H1 (cell line): ENCODE measurements at regions not wholly inside any gene's neighbourhood (a gene's known extent, or its start where the extent isn't known, plus 50 kb on each side); places are given as distances from the start of the nearest gene placed in this dataset.

Experiments
- CTCF ChIA-PET: fragments of 300-600 bp; sonication (Branson Sonifier 250); formaldehyde crosslinking; loops from one replicate; lab custom pipeline; 2021; ENCODE audit not compliant: partially characterized antibody; lab: Charles Lee
- POLR2A ChIA-PET: fragments of 300-600 bp; sonication (Branson Sonifier 250); formaldehyde crosslinking; loops from one replicate; lab custom pipeline; 2021; ENCODE audit warnings: inconsistent platforms; ENCODE audit not compliant: partially characterized antibody; lab: Charles Lee
- DNase-seq, 2 experiments: peaks; one replicate each; pipeline versions ENCODE4 v3.0.0 to v3.0.0-alpha.2; 2010 to 2022; ENCODE audit warnings: low spot score in 2 of 2, low read depth in 1 of 2, mixed read lengths in 1 of 2
- FAIRE-seq: peaks from 2 replicates; lab custom pipeline; 2011; peaks lifted over from hg19 to GRCh38; lab: Jason Lieb, UNC
- H2AFZ ChIP-seq: 2 replicates; pipeline ENCODE4 v1.8.1; 2012; ENCODE audit warnings: low read length, inconsistent platforms
- H2AK5ac ChIP-seq: 2 replicates; pipeline ENCODE4 v1.6.1; 2013; ENCODE audit warnings: low read depth, low read length
- H2BK120ac ChIP-seq: replicated peaks from 2 replicates; pipeline ENCODE3; 2013; ENCODE audit warnings: low read depth, low read length, inconsistent platforms
- H2BK12ac ChIP-seq: 2 replicates; pipeline ENCODE4 v1.6.1; 2013; ENCODE audit warnings: low read depth, low read length
- H2BK15ac ChIP-seq: 2 replicates; pipeline ENCODE4 v1.6.1; 2013; ENCODE audit warnings: low read length
- H2BK20ac ChIP-seq: 2 replicates; pipeline ENCODE4 v1.6.1; 2013; ENCODE audit warnings: low read length
- H2BK5ac ChIP-seq: 2 replicates; pipeline ENCODE4 v1.6.1; 2013; ENCODE audit warnings: low read depth, low read length
- H3K14ac ChIP-seq: 2 replicates; pipeline ENCODE4 v1.6.1; 2013; ENCODE audit warnings: inconsistent platforms; ENCODE audit not compliant: insufficient read length
- H3K18ac ChIP-seq: 2 replicates; pipeline ENCODE4 v1.6.1; 2013; ENCODE audit warnings: low read length; ENCODE audit errors: extremely low read depth
- H3K23ac ChIP-seq: 2 replicates; pipeline ENCODE4 v1.6.1; 2013; ENCODE audit warnings: inconsistent platforms; ENCODE audit not compliant: insufficient read length
- H3K23me2 ChIP-seq: 2 replicates; pipeline ENCODE4 v1.6.1; 2013; ENCODE audit warnings: low read depth, low read length
- H3K27ac ChIP-seq: 2 replicates; pipeline ENCODE4 v1.6.1; 2011; ENCODE audit warnings: low read depth, low read length, inconsistent platforms
- H3K27me3 ChIP-seq, 4 experiments: replicated peaks in 1 of 4; 1 replicate in 1 of 4; 2 replicates in 3 of 4; pipeline versions ENCODE4 v1.6.1 to v1.8.1; 2011 to 2013; ENCODE audit warnings: low read length in 3 of 4, mild to moderate bottlenecking in 3 of 4, inconsistent platforms in 2 of 4, mixed read lengths in 2 of 4, moderate library complexity in 1 of 4; ENCODE audit not compliant: control insufficient read depth in 3 of 4, insufficient read depth in 3 of 4; ENCODE audit errors: extremely low read depth in 1 of 4
- H3K36me3 ChIP-seq, 4 experiments: 2 replicates each; pipeline versions ENCODE4 v1.6.1 to v1.8.1; 2011 to 2013; ENCODE audit warnings: mild to moderate bottlenecking in 4 of 4, low read length in 3 of 4, moderate library complexity in 2 of 4, control low read depth in 1 of 4, inconsistent platforms in 1 of 4; ENCODE audit not compliant: insufficient read depth in 4 of 4, control insufficient read depth in 2 of 4
- H3K4ac ChIP-seq: replicated peaks from 2 replicates; pipeline ENCODE3; 2013; ENCODE audit warnings: low read length, low read depth, mixed read lengths, inconsistent platforms; ENCODE audit not compliant: insufficient read length
- H3K4me1 ChIP-seq, 4 experiments: replicated peaks in 1 of 4; 1 replicate in 1 of 4; 2 replicates in 3 of 4; pipeline versions ENCODE4 v1.6.1 to v1.8.1; 2011 to 2013; ENCODE audit warnings: low read length in 3 of 4, inconsistent platforms in 2 of 4, mixed read lengths in 1 of 4; ENCODE audit not compliant: insufficient read depth in 4 of 4, control insufficient read depth in 3 of 4
- H3K4me2 ChIP-seq, 2 experiments: 2 replicates each; pipeline versions ENCODE4 v1.6.1 to v1.8.1; 2011 to 2013; ENCODE audit warnings: low read depth in 2 of 2, low read length in 2 of 2, control low read depth in 1 of 2, inconsistent platforms in 1 of 2, mild to moderate bottlenecking in 1 of 2; ENCODE audit not compliant: insufficient read depth in 1 of 2
- H3K4me3 ChIP-seq, 4 experiments: fragments of 200-600, 300-600 bp in 1 of 4; sonication (generic), shearing (Covaris generic), sonication (Bioruptor Twin) in 1 of 4; 2 replicates each; pipeline versions ENCODE4 v1.5.1 to v1.8.1; 2011 to 2016; ENCODE audit warnings: low read length in 4 of 4, low read depth in 3 of 4, control low read depth in 2 of 4, inconsistent platforms in 2 of 4, mild to moderate bottlenecking in 2 of 4, mixed read lengths in 1 of 4, moderate library complexity in 1 of 4; ENCODE audit not compliant: insufficient read depth in 2 of 4; ENCODE audit errors: extremely low read depth in 1 of 4
- H3K56ac ChIP-seq: replicated peaks from 2 replicates; pipeline ENCODE3; 2013; ENCODE audit warnings: low read depth, mild to moderate bottlenecking, mixed read lengths, low read length, inconsistent platforms; ENCODE audit not compliant: insufficient read length
- H3K79me1 ChIP-seq: 2 replicates; pipeline ENCODE4 v1.6.1; 2013; ENCODE audit warnings: low read depth, low read length, control low read depth
- H3K79me2 ChIP-seq, 2 experiments: 2 replicates each; pipeline versions ENCODE4 v1.6.1 to v1.8.1; 2012 to 2013; ENCODE audit warnings: low read length in 2 of 2, mild to moderate bottlenecking in 2 of 2, inconsistent platforms in 1 of 2; ENCODE audit not compliant: insufficient read depth in 2 of 2, control insufficient read depth in 1 of 2
- H3K9ac ChIP-seq, 4 experiments: replicated peaks in 1 of 4; 1 replicate in 1 of 4; 2 replicates in 3 of 4; pipeline versions ENCODE4 v1.6.1 to v1.8.1; 2011 to 2013; ENCODE audit warnings: low read depth in 3 of 4, low read length in 3 of 4, control low read depth in 2 of 4, mild to moderate bottlenecking in 2 of 4, moderate library complexity in 2 of 4, inconsistent platforms in 1 of 4; ENCODE audit errors: extremely low read depth in 1 of 4
- H3K9me3 ChIP-seq, 2 experiments: 2 replicates each; pipeline versions ENCODE4 v1.6.1 to v1.8.1; 2012 to 2013; ENCODE audit warnings: mild to moderate bottlenecking in 2 of 2, moderate library complexity in 2 of 2, control low read depth in 1 of 2, inconsistent platforms in 1 of 2, low read depth in 1 of 2, low read length in 1 of 2, mixed read lengths in 1 of 2; ENCODE audit not compliant: insufficient read depth in 2 of 2
- H4K20me1 ChIP-seq, 2 experiments: replicated peaks in 1 of 2; 2 replicates each; pipeline versions ENCODE3 to v1.8.1; 2011 to 2013; ENCODE audit warnings: inconsistent platforms in 2 of 2, low read length in 2 of 2, mild to moderate bottlenecking in 1 of 2; ENCODE audit not compliant: insufficient read depth in 2 of 2, control insufficient read depth in 1 of 2
- H4K5ac ChIP-seq: 2 replicates; pipeline ENCODE4 v1.6.1; 2013; ENCODE audit warnings: low read length, low read depth, mixed read lengths, inconsistent platforms; ENCODE audit not compliant: insufficient read length
- H4K8ac ChIP-seq: 2 replicates; pipeline ENCODE4 v1.8.0; 2013; ENCODE audit warnings: mild to moderate bottlenecking, moderate library complexity, low read length, inconsistent platforms; ENCODE audit not compliant: insufficient read depth; ENCODE audit errors: extremely low read depth
- H4K91ac ChIP-seq: replicated peaks from 2 replicates; pipeline ENCODE3; 2013; ENCODE audit warnings: low read length, mixed read lengths, inconsistent platforms; ENCODE audit not compliant: insufficient read length
- ATF3 ChIP-seq: IDR thresholded peaks from 2 replicates; pipeline ENCODE4 v1.6.1; 2011; ENCODE audit warnings: low read depth, mild to moderate bottlenecking, low read length; ENCODE audit not compliant: insufficient read depth
- CHD2 ChIP-seq: IDR thresholded peaks from 2 replicates; pipeline ENCODE4 v1.6.1; 2012; ENCODE audit warnings: low read length, improper control_type of control experiment
- CTBP2 ChIP-seq: IDR thresholded peaks from 2 replicates; pipeline ENCODE4 v1.7.0; 2011; ENCODE audit warnings: borderline replicate concordance, mild to moderate bottlenecking, moderate library complexity, mixed read lengths, low read length; ENCODE audit not compliant: insufficient read depth, insufficient read length
- CTCF ChIP-seq, 3 experiments: IDR thresholded peaks; 1 replicate in 2 of 3; 2 replicates in 1 of 3; pipeline versions ENCODE4 v1.5.1 to v1.6.1; 2011; ENCODE audit warnings: low read length in 3 of 3, mild to moderate bottlenecking in 3 of 3, inconsistent platforms in 2 of 3, low read depth in 1 of 3, moderate library complexity in 1 of 3; ENCODE audit not compliant: insufficient read depth in 1 of 3; ENCODE audit errors: control extremely low read depth in 1 of 3
- EZH2 ChIP-seq: fragments of 200-600 bp; sonication (generic); IDR thresholded peaks from 2 replicates; pipeline ENCODE4 v1.7.1; 2012; ENCODE audit warnings: low read depth, mild to moderate bottlenecking, moderate library complexity, low read length, inconsistent platforms; ENCODE audit not compliant: severe bottlenecking
- GABPA ChIP-seq: IDR thresholded peaks from 2 replicates; pipeline ENCODE4 v1.6.1; 2011; ENCODE audit warnings: mild to moderate bottlenecking, low read length, moderate library complexity, borderline replicate concordance; ENCODE audit not compliant: insufficient read depth
- GTF2F1 ChIP-seq: IDR thresholded peaks from 2 replicates; pipeline ENCODE4 v1.6.1; 2012; ENCODE audit warnings: low read depth, low read length, improper control_type of control experiment, borderline replicate concordance
- MAFK ChIP-seq: IDR thresholded peaks from 2 replicates; pipeline ENCODE4 v1.6.1; 2012; ENCODE audit warnings: low read depth, mild to moderate bottlenecking, improper control_type of control experiment, low read length
- NRF1 ChIP-seq: IDR thresholded peaks from 2 replicates; pipeline ENCODE4 v1.6.1; 2011; ENCODE audit warnings: mild to moderate bottlenecking, low read depth, low read length, improper control_type of control experiment
- RAD21 ChIP-seq, 2 experiments: IDR thresholded peaks in 1 of 2; conservative IDR thresholded peaks in 1 of 2; 2 replicates each; pipeline ENCODE4 v1.6.1; 2011; ENCODE audit warnings: low read depth in 2 of 2, low read length in 2 of 2, improper control_type of control experiment in 1 of 2, inconsistent platforms in 1 of 2, mild to moderate bottlenecking in 1 of 2, moderate library complexity in 1 of 2
- SP1 ChIP-seq: IDR thresholded peaks from 2 replicates; pipeline ENCODE4 v1.6.1; 2011; ENCODE audit warnings: low read depth, low read length
- WGBS, 2 experiments: shearing (Covaris generic) in 1 of 2; methylation state at CpG; one replicate each; pipeline versions ENCODE4 v1.1.6 to v1.1.7; 2013 to 2015; ENCODE audit warnings: low lambda C conversion rate in 2 of 2, mixed read lengths in 2 of 2, inconsistent platforms in 1 of 2, low coverage in 1 of 2, missing lambda C conversion rate in 1 of 2; ENCODE audit not compliant: insufficient replicate concordance in 2 of 2, insufficient coverage in 1 of 2, insufficient read length in 1 of 2; ENCODE audit errors: extremely low coverage in 1 of 2, missing lambda C conversion rate in 1 of 2; 5-methylcytosine and 5-hydroxymethylcytosine counted together

- no peak overlapping the region for H3K18ac ChIP-seq
- CTCF ChIA-PET: no interaction called here
- H3K9ac ChIP-seq: no peak overlapping the region
- no peak overlapping the region for H2BK12ac ChIP-seq
- no peaks in the 10 kb centered on the region for H3K9me3 ChIP-seq
- H2AFZ ChIP-seq: peak overlapping the region; percentile 55; the same call in 1 of the 2 replicates
- H3K23me2 ChIP-seq: no peaks in the 10 kb centered on the region
- H2BK15ac ChIP-seq: no peak overlapping the region
- H2AK5ac ChIP-seq: no peak overlapping the region
- no peaks in the 10 kb centered on the region for H3K36me3 ChIP-seq
- H2BK5ac ChIP-seq: no peak overlapping the region
- H3K56ac ChIP-seq: no peak overlapping the region
- POLR2A ChIA-PET: no interaction called here
- no peaks in the 10 kb centered on the region for H3K27me3 ChIP-seq
- no peaks in the 10 kb centered on the region for H4K20me1 ChIP-seq
- no peak overlapping the region for H4K5ac ChIP-seq
- FAIRE-seq (no peak), DNase-seq (no peak)
- no peak overlapping the region for H4K91ac ChIP-seq
- H3K79me2 ChIP-seq: no peaks in the 10 kb centered on the region
- H3K4me1 ChIP-seq: no peaks in the 10 kb centered on the region; a peak in 1 of 7 replicates
- no peak overlapping the region for H4K8ac ChIP-seq
- H3K14ac ChIP-seq: no peak overlapping the region
- no peak overlapping the region for H3K23ac ChIP-seq
- H3K4ac ChIP-seq: no peak overlapping the region
- no peak overlapping the region for H2BK20ac ChIP-seq
- H3K4me2 ChIP-seq: no peak overlapping the region
- no peak overlapping the region for H3K4me3 ChIP-seq
- H3K79me1 ChIP-seq: no peaks in the 10 kb centered on the region
- no peak overlapping the region for H3K27ac ChIP-seq
- H2BK120ac ChIP-seq: no peak overlapping the region
- 86% methylated on average over 3 of the region's 3 CpGs; no CpG with 5 or more reads in 1 of the 2 experiments for WGBS, 2 experiments
- TF ChIP-seq CTCF (IDR thresholded peaks at IDR 0.05; ENCODE audit: control extremely low read depth in 1 of 3, insufficient read depth in 1 of 3, low read depth in 1 of 3, low read length in 3 of 3) (no peak), ATF3 (no peak), NRF1 (no peak), GABPA (no peak), CTBP2 (no peak), MAFK (no peak), EZH2 (no peak), GTF2F1 (no peak), SP1 (no peak), CHD2 (no peak), RAD21 (IDR thresholded peaks at IDR 0.05 in 1 of 2, conservative IDR thresholded peaks at IDR 0.05 in 1 of 2; ENCODE audit: low read depth in 2 of 2, low read length in 2 of 2) (no peak)
Observed at GRCh38 chr14:84040101-84040500, 1489.8 kb upstream of the FLRT2 start.
